Gastroesophageal sphincter (tissue), 4 donors: ENCODE measurements at regions not wholly inside any gene's neighbourhood (a gene's known extent, or its start where the extent isn't known, plus 50 kb on each side); places are given as distances from the start of the nearest gene placed in this dataset.

Experiments
- ATAC-seq: fragments of 150-250 bp; one replicate; pipeline ENCODE4 v1.9.1; 2016; ENCODE audit warnings: mild to moderate bottlenecking, moderate library complexity
- H3K27ac ChIP-seq, 4 donors: fragments of 200-600 bp; sonication (generic) in 3 of 4; 1 replicate in 3 of 4; 2 replicates in 1 of 4; pipeline ENCODE4 v1.5.1; 2016 to 2019
- H3K27me3 ChIP-seq: fragments of 200-600 bp; sonication (generic); one replicate; pipeline ENCODE4 v1.5.1; 2019
- H3K36me3 ChIP-seq, 2 donors: fragments of 200-600 bp; sonication (generic); one replicate each; pipeline ENCODE4 v1.5.1; 2019; ENCODE audit warnings: control low read depth in 1 of 2
- H3K4me1 ChIP-seq, 3 donors: fragments of 200-600 bp; sonication (generic); 1 replicate in 2 of 3; 2 replicates in 1 of 3; pipeline ENCODE4 v1.5.1; 2016 to 2019; ENCODE audit warnings: control low read depth in 2 of 3
- H3K4me3 ChIP-seq, 2 donors: fragments of 200-600 bp; sonication (generic); one replicate each; pipeline ENCODE4 v1.5.1; 2019; ENCODE audit warnings: mild to moderate bottlenecking in 1 of 2, moderate library complexity in 1 of 2
- H3K9me3 ChIP-seq, 3 donors: fragments of 200-600 bp; sonication (generic); one replicate each; pipeline ENCODE4 v1.5.1; 2017 to 2019; ENCODE audit warnings: control low read depth in 2 of 3
- EP300 ChIP-seq: sonication (generic); formaldehyde crosslinking; IDR thresholded peaks from one replicate; pipeline ENCODE4 v1.6.1; 2017; ENCODE audit warnings: antibody characterized with exemption, mild to moderate bottlenecking
- POLR2A ChIP-seq, 2 donors: fragments of 450-650 bp; IDR thresholded peaks; one replicate each; pipeline ENCODE4 v1.6.1; 2017; ENCODE audit warnings: antibody characterized with exemption in 2 of 2, mild to moderate bottlenecking in 2 of 2, moderate library complexity in 1 of 2
- POLR2AphosphoS5 ChIP-seq: sonication (generic); formaldehyde crosslinking; IDR thresholded peaks from one replicate; pipeline ENCODE4 v1.6.1; 2017; ENCODE audit warnings: antibody characterized with exemption
- WGBS, 2 donors: methylation state at CpG; one replicate each; pipeline ENCODE4 v1.1.5; 2018; ENCODE audit warnings: low coverage in 1 of 2; 5-methylcytosine and 5-hydroxymethylcytosine counted together
- TF ChIP-seq, protein P1 (sequence below), 4 experiments: fragments of 200-600 bp in 2 of 4; fragments of 450-650 bp in 2 of 4; sonication (generic) in 1 of 4; IDR thresholded peaks; one replicate each; pipeline ENCODE4 v1.5.1; 2017 to 2019; ENCODE audit warnings: antibody characterized with exemption in 4 of 4, mild to moderate bottlenecking in 2 of 4, moderate library complexity in 2 of 4

- no peak for ATAC-seq
- Histone ChIP-seq H3K27me3 (peaks cover 62% of the 10 kb centered on the region), H3K36me3 (no peaks in the 10 kb centered on the region), H3K27ac (no peak overlapping the region), H3K9me3 (no peaks in the 10 kb centered on the region), H3K4me1 (peaks cover 0 to 10% (median 0%) of the 10 kb centered on the region in 3 donors), H3K4me3 (no peak overlapping the region)
- TF ChIP-seq POLR2A (IDR thresholded peaks at IDR 0.05) = no peak
- 60 to 64% methylated on average over 1 to 4 of the region's 4 CpGs for WGBS, 2 donors
These were observed 289.4 kb downstream of the MTX2 start for GRCh38 chr2:176558574-176559140.

GRCh38 chr2:176560296-176560695, 291.1 kb downstream of the MTX2 start:
- Histone ChIP-seq H3K4me1 (no peaks in the 10 kb centered on the region), H3K27me3 (peaks cover 61% of the 10 kb centered on the region), H3K27ac (no peak overlapping the region), H3K9me3 (no peaks in the 10 kb centered on the region), H3K4me3 (no peak overlapping the region), H3K36me3 (no peaks in the 10 kb centered on the region)
- TF ChIP-seq POLR2AphosphoS5 (no peak), POLR2A (IDR thresholded peaks at IDR 0.05) (no peak), EP300 (no peak)
- TF ChIP-seq, protein P1, sequence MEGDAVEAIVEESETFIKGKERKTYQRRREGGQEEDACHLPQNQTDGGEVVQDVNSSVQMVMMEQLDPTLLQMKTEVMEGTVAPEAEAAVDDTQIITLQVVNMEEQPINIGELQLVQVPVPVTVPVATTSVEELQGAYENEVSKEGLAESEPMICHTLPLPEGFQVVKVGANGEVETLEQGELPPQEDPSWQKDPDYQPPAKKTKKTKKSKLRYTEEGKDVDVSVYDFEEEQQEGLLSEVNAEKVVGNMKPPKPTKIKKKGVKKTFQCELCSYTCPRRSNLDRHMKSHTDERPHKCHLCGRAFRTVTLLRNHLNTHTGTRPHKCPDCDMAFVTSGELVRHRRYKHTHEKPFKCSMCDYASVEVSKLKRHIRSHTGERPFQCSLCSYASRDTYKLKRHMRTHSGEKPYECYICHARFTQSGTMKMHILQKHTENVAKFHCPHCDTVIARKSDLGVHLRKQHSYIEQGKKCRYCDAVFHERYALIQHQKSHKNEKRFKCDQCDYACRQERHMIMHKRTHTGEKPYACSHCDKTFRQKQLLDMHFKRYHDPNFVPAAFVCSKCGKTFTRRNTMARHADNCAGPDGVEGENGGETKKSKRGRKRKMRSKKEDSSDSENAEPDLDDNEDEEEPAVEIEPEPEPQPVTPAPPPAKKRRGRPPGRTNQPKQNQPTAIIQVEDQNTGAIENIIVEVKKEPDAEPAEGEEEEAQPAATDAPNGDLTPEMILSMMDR (IDR thresholded peaks at IDR 0.05) = no peak
- no peak for ATAC-seq
- 75% methylated on average over 1 of the region's 2 CpGs; no CpG with 5 or more reads in 1 of the 2 donors for WGBS, 2 donors

GRCh38 chr2:176561706-176562105, 292.5 kb downstream of the MTX2 start:
- no peak for ATAC-seq
- Histone ChIP-seq H3K4me3 (no peak overlapping the region), H3K9me3 (no peaks in the 10 kb centered on the region), H3K27me3 (peaks cover 56% of the 10 kb centered on the region), H3K4me1 (no peaks in the 10 kb centered on the region), H3K27ac (no peak overlapping the region), H3K36me3 (no peaks in the 10 kb centered on the region)
- no peak for TF ChIP-seq EP300
- no peak for TF ChIP-seq POLR2A (IDR thresholded peaks at IDR 0.05)
- TF ChIP-seq, protein P1 (IDR thresholded peaks at IDR 0.05) = no peak
- no peak for TF ChIP-seq POLR2AphosphoS5
- 18 to 22% methylated on average over 3 of the region's 4 CpGs for WGBS, 2 donors

- ATAC-seq = no peak
- TF ChIP-seq POLR2A (IDR thresholded peaks at IDR 0.05) (no peak), EP300 (no peak)
- Histone ChIP-seq H3K27ac (no peak overlapping the region), H3K27me3 (peaks cover 48% of the 10 kb centered on the region), H3K4me1 (no peaks in the 10 kb centered on the region), H3K9me3 (no peaks in the 10 kb centered on the region), H3K4me3 (no peak overlapping the region), H3K36me3 (no peaks in the 10 kb centered on the region)
- WGBS, 2 donors = 57 to 67% methylated on average over 3 to 4 of the region's 4 CpGs
These were observed 293.3 kb downstream of the MTX2 start for GRCh38 chr2:176562359-176563078.

DNA sequence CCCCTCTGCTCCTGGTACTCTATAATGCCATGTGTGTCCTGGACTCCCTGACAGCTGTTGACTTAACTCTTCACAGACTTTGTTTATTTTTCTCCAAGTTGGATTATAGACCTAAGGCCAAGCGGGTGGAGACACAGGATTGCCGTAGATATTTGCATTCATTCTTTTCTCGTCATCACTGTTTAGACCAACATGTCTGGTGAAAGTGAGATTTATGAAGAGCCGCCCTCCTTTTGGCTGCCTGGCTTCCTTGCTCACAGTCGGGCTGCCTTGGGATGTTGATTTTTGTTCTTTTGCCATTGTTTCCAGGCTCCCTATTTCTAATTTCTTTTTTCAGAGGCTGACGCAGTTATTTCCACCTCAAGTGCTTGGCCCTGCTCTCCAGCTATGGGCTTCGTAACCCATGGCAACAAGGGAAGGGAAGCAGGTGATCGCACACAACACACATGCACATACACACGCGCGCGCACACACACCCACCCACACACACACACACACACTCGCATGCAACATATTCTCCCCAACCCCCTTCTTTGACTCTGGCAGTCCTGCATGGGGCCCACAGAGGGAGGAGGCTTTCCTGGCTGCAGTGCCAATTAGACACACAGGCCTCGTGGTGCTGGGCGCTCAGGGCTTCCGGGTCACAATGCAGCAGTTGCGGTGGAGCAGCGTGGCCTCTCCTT, 296.5 kb downstream of the MTX2 start:
- ATAC-seq = peak; percentile 46
- 44 to 52% methylated on average over 12 to 14 of the region's 18 CpGs for WGBS, 2 donors
- no peak for TF ChIP-seq POLR2AphosphoS5
- TF ChIP-seq, protein P1 (IDR thresholded peaks at IDR 0.05) = no peak
- Histone ChIP-seq H3K27ac (no peak overlapping the region), H3K4me1 (no peaks in the 10 kb centered on the region), H3K4me3 (no peak overlapping the region), H3K27me3 (peaks cover 36% of the 10 kb centered on the region), H3K9me3 (no peaks in the 10 kb centered on the region), H3K36me3 (no peaks in the 10 kb centered on the region)

DNA sequence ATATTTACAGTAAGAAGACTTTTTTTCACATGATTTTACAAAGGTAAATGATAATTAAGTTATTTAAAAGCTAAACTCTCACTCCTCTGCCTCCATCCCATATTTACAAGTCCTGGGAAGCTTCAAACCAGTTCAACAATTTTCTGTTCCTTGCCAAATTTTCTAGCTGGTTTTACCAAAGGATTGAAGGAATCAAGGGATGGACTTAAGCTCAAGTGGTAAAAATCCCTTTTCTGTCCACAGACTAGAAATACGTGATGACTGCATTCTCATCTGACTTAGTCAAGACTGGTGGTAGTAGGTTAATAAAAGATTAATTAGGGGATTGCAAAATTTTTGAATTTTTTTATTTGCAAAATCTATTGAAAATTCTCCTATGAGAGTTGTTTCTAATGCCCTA, 297.3 kb downstream of the MTX2 start:
- H3K4me1 ChIP-seq = no peaks in the 10 kb centered on the region
- ATAC-seq = no peak
- H3K27ac ChIP-seq = no peak overlapping the region
- TF ChIP-seq, protein P1 (IDR thresholded peaks at IDR 0.05) = no peak
- TF ChIP-seq POLR2AphosphoS5 = no peak
- no peak for TF ChIP-seq EP300
- TF ChIP-seq POLR2A (IDR thresholded peaks at IDR 0.05) = no peak
- WGBS, 2 donors = 80 to 89% methylated on average over 1 of the region's 1 CpG
- no peaks in the 10 kb centered on the region for H3K9me3 ChIP-seq
- H3K27me3 ChIP-seq = peaks cover 32% of the 10 kb centered on the region
- H3K36me3 ChIP-seq = no peaks in the 10 kb centered on the region
- H3K4me3 ChIP-seq = no peak overlapping the region
